ENCODE measurements at regions not wholly inside any gene's neighbourhood (a gene's known extent, or its start where the extent isn't known, plus 50 kb on each side); places are given as distances from the start of the nearest gene placed in this dataset.

DNA sequence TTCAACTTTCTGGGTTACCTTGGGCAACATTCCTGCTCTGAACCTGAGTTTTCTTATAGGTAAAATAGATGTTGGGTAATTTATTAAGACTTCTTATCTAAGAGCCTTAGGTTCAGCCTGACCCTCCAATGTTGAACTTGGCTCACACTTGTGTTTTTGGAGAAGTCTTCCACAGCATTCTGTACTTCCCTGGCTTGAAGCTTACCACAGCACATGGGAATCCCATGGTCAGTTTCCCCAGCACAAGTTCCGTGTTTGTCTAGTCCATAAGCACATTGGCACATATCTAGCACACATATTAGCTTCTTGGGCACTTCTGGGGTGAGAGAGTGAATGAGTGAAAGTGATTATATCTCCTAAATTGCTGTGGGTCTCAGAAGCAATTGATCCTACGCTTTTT, 782.5 kb upstream of the HS6ST1 start:
- ATAC-seq (no peak), DNase-seq (ENCODE audit: low spot score) (no peak)
- Mint-ChIP-seq H3K4me1 (peaks cover 7% of the 10 kb centered on the region), H3K4me3 (no peak overlapping the region), H3K27ac (no peak overlapping the region), H3K36me3 (no peaks in the 10 kb centered on the region), H3K27me3 (ENCODE audit: low read depth) (peaks cover 4% of the 10 kb centered on the region), H3K9me3 (no peaks in the 10 kb centered on the region)
- ChIA-PET CTCF (no interaction called here), POLR2A (interaction anchor here (0.5 kb wide), 1 partner anchor 357 kb away, joined by 3 read pairs; no protein-coding TSS in a partner anchor)
- TF ChIP-seq ZNF263 (CRISPR knock-in tag; IDR thresholded peaks at IDR 0.05; ENCODE audit: low read depth) (no peak), ZNF317 (CRISPR knock-in tag; IDR thresholded peaks at IDR 0.05; ENCODE audit: borderline replicate concordance, low read depth) (no peak), NR2C2 (CRISPR knock-in tag; IDR thresholded peaks at IDR 0.05) (no peak)
- TF ChIP-seq, protein P1, sequence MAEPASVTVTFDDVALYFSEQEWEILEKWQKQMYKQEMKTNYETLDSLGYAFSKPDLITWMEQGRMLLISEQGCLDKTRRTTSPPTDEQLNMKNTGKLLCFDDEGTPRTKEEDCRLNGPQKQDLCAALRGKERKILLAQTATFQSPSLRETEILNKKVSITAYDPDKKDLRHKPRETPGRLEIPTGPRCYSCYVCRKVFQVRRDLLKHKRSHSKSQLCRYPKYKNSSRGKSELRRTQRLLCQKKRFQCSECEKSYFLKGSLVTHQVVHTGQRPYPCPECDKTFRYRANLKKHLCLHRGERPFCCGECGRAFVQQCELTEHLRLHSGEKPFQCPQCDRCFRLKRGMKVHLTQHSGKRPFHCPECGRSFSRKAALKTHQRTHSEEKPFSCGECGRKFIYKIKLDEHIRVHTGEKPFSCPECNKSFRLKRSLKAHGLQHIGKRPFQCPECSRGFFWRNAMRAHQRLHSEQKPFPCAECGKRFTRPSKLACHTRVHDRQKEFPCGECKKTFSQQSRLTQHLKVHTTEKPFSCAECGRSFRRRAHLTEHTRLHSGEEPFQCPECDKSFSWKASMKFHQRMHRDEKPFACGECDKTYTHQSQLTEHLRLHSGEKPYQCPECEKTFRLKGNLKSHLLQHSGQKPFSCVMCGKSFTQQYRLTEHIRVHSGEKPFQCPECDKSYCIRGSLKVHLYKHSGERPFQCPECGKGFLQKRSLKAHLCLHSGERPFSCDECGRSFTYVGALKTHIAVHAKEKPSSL (CRISPR knock-in tag; conservative IDR thresholded peaks at IDR 0.05): no peak
- TF ChIP-seq, protein P2, sequence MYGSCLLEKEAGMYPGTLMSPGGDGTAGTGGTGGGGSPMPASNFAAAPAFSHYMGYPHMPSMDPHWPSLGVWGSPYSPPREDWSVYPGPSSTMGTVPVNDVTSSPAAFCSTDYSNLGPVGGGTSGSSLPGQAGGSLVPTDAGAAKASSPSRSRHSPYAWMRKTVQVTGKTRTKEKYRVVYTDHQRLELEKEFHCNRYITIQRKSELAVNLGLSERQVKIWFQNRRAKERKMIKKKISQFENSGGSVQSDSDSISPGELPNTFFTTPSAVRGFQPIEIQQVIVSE (CRISPR knock-in tag; IDR thresholded peaks at IDR 0.05; ENCODE audit: borderline replicate concordance): no peak
- TF ChIP-seq, protein P3, sequence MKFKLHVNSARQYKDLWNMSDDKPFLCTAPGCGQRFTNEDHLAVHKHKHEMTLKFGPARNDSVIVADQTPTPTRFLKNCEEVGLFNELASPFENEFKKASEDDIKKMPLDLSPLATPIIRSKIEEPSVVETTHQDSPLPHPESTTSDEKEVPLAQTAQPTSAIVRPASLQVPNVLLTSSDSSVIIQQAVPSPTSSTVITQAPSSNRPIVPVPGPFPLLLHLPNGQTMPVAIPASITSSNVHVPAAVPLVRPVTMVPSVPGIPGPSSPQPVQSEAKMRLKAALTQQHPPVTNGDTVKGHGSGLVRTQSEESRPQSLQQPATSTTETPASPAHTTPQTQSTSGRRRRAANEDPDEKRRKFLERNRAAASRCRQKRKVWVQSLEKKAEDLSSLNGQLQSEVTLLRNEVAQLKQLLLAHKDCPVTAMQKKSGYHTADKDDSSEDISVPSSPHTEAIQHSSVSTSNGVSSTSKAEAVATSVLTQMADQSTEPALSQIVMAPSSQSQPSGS (CRISPR knock-in tag; IDR thresholded peaks at IDR 0.05; ENCODE audit: borderline replicate concordance, low read depth): no peak

DNA sequence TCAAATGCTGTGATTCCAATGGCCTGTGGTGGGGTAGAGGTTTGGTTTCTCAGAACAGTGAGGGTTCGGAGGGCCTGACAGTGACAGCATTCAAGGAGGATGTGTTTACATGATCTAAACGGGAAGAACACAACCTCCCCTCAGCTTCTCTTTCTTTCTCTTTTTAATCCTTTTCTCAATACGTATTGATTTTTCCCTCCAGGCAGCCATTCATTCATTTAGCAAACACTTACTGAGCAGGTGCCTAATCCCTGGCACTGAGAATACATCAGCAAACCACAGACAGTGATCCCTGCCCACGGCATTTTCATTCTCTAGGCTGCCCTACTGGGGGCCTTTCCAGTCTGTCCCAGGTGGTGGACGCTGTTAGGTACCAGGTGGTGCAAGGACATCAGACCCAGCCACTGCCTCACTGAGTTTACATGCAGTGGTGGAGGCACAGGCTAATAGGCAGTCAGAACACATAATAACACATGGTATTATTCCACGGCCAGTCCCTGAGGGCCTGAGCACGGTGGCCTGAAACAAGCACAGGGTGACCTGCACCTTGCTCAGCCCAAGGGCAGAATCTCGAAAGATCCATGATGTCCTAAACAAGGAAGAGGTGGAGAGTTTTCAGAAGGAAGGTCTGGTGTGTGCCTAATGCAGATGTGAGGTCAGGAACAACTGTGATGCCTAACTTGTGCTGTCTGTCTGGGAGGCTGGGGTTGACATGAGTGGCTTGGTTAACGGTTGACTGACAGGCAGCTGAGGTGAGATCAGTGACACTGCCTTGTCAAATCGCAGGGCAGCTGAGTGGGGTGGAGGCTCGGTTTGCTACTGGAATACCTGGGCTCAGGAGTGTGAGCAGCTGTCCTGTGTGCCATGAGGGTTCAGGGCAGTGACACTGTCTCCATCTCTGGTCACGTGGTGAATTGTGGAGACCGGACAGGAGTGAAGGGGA, 785.5 kb upstream of the HS6ST1 start:
- Mint-ChIP-seq H3K9me3 (no peaks in the 10 kb centered on the region), H3K4me1 (peaks cover 7% of the 10 kb centered on the region), H3K27me3 (ENCODE audit: low read depth) (peaks cover 4% of the 10 kb centered on the region), H3K27ac (no peak overlapping the region), H3K36me3 (no peaks in the 10 kb centered on the region), H3K4me3 (no peak overlapping the region)
- ChIA-PET CTCF (no interaction called here), POLR2A (no interaction called here)
- DNase-seq (ENCODE audit: low spot score) (no peak), ATAC-seq (no peak)
- no peak for TF ChIP-seq SP1 (CRISPR knock-in tag; conservative IDR thresholded peaks at IDR 0.05)
- TF ChIP-seq, protein P4, sequence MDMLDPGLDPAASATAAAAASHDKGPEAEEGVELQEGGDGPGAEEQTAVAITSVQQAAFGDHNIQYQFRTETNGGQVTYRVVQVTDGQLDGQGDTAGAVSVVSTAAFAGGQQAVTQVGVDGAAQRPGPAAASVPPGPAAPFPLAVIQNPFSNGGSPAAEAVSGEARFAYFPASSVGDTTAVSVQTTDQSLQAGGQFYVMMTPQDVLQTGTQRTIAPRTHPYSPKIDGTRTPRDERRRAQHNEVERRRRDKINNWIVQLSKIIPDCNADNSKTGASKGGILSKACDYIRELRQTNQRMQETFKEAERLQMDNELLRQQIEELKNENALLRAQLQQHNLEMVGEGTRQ (CRISPR knock-in tag; IDR thresholded peaks at IDR 0.05): peak; percentile 22; the same call in 1 of the 2 replicates

DNA sequence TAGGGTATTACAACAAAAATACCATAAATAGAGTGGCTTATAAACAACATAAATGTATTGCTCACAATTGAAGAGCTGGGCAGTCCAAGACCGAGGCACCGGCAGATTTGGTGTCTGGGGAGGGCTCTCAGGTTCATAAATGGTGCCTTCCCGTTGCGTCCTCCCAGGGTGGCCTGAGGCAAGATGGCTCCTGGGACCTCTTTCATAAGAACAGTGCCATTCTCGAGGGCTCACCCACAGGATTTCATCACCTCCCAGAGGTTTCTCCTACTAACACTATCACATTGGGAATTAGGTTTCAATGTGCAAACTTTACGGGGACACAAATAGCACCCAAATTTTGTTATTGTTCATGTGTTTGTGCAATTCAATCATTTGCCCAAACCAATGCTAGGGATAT, 793.5 kb upstream of the HS6ST1 start:
- H3K4me1 Mint-ChIP-seq: no peaks in the 10 kb centered on the region
- H3K36me3 Mint-ChIP-seq: no peaks in the 10 kb centered on the region
- no peak overlapping the region for H3K4me3 Mint-ChIP-seq
- TF ChIP-seq, protein P5, sequence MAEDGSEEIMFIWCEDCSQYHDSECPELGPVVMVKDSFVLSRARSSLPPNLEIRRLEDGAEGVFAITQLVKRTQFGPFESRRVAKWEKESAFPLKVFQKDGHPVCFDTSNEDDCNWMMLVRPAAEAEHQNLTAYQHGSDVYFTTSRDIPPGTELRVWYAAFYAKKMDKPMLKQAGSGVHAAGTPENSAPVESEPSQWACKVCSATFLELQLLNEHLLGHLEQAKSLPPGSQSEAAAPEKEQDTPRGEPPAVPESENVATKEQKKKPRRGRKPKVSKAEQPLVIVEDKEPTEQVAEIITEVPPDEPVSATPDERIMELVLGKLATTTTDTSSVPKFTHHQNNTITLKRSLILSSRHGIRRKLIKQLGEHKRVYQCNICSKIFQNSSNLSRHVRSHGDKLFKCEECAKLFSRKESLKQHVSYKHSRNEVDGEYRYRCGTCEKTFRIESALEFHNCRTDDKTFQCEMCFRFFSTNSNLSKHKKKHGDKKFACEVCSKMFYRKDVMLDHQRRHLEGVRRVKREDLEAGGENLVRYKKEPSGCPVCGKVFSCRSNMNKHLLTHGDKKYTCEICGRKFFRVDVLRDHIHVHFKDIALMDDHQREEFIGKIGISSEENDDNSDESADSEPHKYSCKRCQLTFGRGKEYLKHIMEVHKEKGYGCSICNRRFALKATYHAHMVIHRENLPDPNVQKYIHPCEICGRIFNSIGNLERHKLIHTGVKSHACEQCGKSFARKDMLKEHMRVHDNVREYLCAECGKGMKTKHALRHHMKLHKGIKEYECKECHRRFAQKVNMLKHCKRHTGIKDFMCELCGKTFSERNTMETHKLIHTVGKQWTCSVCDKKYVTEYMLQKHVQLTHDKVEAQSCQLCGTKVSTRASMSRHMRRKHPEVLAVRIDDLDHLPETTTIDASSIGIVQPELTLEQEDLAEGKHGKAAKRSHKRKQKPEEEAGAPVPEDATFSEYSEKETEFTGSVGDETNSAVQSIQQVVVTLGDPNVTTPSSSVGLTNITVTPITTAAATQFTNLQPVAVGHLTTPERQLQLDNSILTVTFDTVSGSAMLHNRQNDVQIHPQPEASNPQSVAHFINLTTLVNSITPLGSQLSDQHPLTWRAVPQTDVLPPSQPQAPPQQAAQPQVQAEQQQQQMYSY (CRISPR knock-in tag; IDR thresholded peaks at IDR 0.05): no peak
- TF ChIP-seq OVOL2 (CRISPR knock-in tag; IDR thresholded peaks at IDR 0.05; ENCODE audit: borderline replicate concordance) (no peak), NR1H2 (CRISPR knock-in tag; IDR thresholded peaks at IDR 0.05) (no peak), ZNF232 (CRISPR knock-in tag; IDR thresholded peaks at IDR 0.05) (no peak), ELF4 (CRISPR knock-in tag; IDR thresholded peaks at IDR 0.05; ENCODE audit: low read depth) (no peak)
- TF ChIP-seq, protein P3 (CRISPR knock-in tag; IDR thresholded peaks at IDR 0.05; ENCODE audit: borderline replicate concordance, low read depth): no peak
- TF ChIP-seq, protein P6, sequence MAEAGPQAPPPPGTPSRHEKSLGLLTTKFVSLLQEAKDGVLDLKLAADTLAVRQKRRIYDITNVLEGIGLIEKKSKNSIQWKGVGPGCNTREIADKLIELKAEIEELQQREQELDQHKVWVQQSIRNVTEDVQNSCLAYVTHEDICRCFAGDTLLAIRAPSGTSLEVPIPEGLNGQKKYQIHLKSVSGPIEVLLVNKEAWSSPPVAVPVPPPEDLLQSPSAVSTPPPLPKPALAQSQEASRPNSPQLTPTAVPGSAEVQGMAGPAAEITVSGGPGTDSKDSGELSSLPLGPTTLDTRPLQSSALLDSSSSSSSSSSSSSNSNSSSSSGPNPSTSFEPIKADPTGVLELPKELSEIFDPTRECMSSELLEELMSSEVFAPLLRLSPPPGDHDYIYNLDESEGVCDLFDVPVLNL (CRISPR knock-in tag; IDR thresholded peaks at IDR 0.05; ENCODE audit: borderline replicate concordance, low read depth): no peak
- H3K27ac Mint-ChIP-seq: no peak overlapping the region
- ChIA-PET POLR2A (no interaction called here), CTCF (no interaction called here)
- H3K27me3 Mint-ChIP-seq (ENCODE audit: low read depth): no peaks in the 10 kb centered on the region
- H3K9me3 Mint-ChIP-seq: peaks cover 3% of the 10 kb centered on the region
- DNase-seq (ENCODE audit: low spot score): no peak
- no peak for ATAC-seq
